GM19468 (cell line): ENCODE measurements at regions not wholly inside any gene's neighbourhood (a gene's known extent, or its start where the extent isn't known, plus 50 kb on each side); places are given as distances from the start of the nearest gene placed in this dataset.
"Not testable (repeated sequence)": the region's sequence is repeated elsewhere in the genome, so short reads cannot be mapped to it uniquely, and the experiment has no call there.

Experiments used
- ATAC-seq: cut with Tn5 transposase; IDR thresholded peaks from one replicate; pipeline ENCODE4 v1.9.1; 2021; ENCODE audit warnings: mild to moderate bottlenecking, moderate library complexity, moderate number of reproducible peaks; ENCODE audit not compliant: unreplicated experiment; ENCODE audit errors: extremely low read depth

GRCh38 chr20:19024296-19025035, 188.0 kb upstream of the SLC24A3 start:
- no peak for ATAC-seq

- no peak for ATAC-seq
Observed at GRCh38 chr20:19025430-19026120, 186.9 kb upstream of the SLC24A3 start.

GRCh38 chr20:19026121-19026878, 186.1 kb upstream of the SLC24A3 start:
- ATAC-seq = no peak

GRCh38 chr20:19026901-19027644, 185.4 kb upstream of the SLC24A3 start:
- no peak for ATAC-seq

- ATAC-seq = no peak
Observed at GRCh38 chr20:19027971-19028370, 184.5 kb upstream of the SLC24A3 start.

- ATAC-seq = no peak
Observed at GRCh38 chr20:19041787-19042186, 170.7 kb upstream of the SLC24A3 start.

- ATAC-seq = no peak
Observed at GRCh38 chr20:19045371-19045770, 167.1 kb upstream of the SLC24A3 start.

- no peak for ATAC-seq
Observed at GRCh38 chr20:19047040-19047950, 165.1 kb upstream of the SLC24A3 start.

GRCh38 chr20:19047951-19048296, 164.5 kb upstream of the SLC24A3 start:
- no peak for ATAC-seq

- no peak for ATAC-seq
Observed at GRCh38 chr20:19048995-19049501, 163.4 kb upstream of the SLC24A3 start.

GRCh38 chr20:19049514-19049913, 162.9 kb upstream of the SLC24A3 start:
- ATAC-seq = no peak

GRCh38 chr20:19056909-19057308, 155.5 kb upstream of the SLC24A3 start:
- ATAC-seq = no peak

- not testable (repeated sequence) for ATAC-seq
Observed at GRCh38 chr20:19064788-19065187, 147.7 kb upstream of the SLC24A3 start.

GRCh38 chr20:19067986-19068385, 144.5 kb upstream of the SLC24A3 start:
- no peak for ATAC-seq

- no peak for ATAC-seq
Observed at GRCh38 chr20:19070026-19070425, 142.4 kb upstream of the SLC24A3 start.

GRCh38 chr20:19070681-19071445, 141.6 kb upstream of the SLC24A3 start:
- no peak for ATAC-seq

GRCh38 chr20:19071446-19071725, 141.1 kb upstream of the SLC24A3 start:
- ATAC-seq = no peak

- ATAC-seq = no peak
Observed at GRCh38 chr20:19071902-19072498, 140.4 kb upstream of the SLC24A3 start.
